Tibial nerve (tissue), 4 donors: ENCODE measurements at regions not wholly inside any gene's neighbourhood (a gene's known extent, or its start where the extent isn't known, plus 50 kb on each side); places are given as distances from the start of the nearest gene placed in this dataset.

Experiments used
- DNase-seq, 2 donors: peaks; one replicate each; pipeline ENCODE4 v3.0.0-alpha.2; 2019; ENCODE audit warnings: low spot score in 2 of 2
- H3K27ac ChIP-seq, 4 donors: fragments of 200-600 bp; sonication (generic) in 3 of 4; one replicate each; pipeline ENCODE4 v1.5.1; 2017 to 2019; ENCODE audit warnings: mild to moderate bottlenecking in 1 of 4
- H3K27me3 ChIP-seq, 2 donors: fragments of 200-600 bp; sonication (generic) in 1 of 2; one replicate each; pipeline versions ENCODE4 v1.5.1 to v1.6.0; 2017 to 2019
- H3K36me3 ChIP-seq, 3 donors: fragments of 200-600 bp; sonication (generic); one replicate each; pipeline ENCODE4 v1.5.1; 2018 to 2019
- H3K4me1 ChIP-seq, 4 donors: fragments of 200-600 bp; sonication (generic) in 3 of 4; one replicate each; pipeline ENCODE4 v1.5.1; 2017 to 2019
- H3K4me3 ChIP-seq, 4 donors: fragments of 200-600 bp; sonication (generic) in 3 of 4; one replicate each; pipeline ENCODE4 v1.5.1; 2017 to 2019; ENCODE audit warnings: mild to moderate bottlenecking in 1 of 4, moderate library complexity in 1 of 4
- H3K9me3 ChIP-seq, 4 donors: fragments of 200-600 bp; sonication (generic) in 3 of 4; one replicate each; pipeline ENCODE4 v1.5.1; 2017 to 2019
- EP300 ChIP-seq, 2 donors: sonication (generic); formaldehyde crosslinking; IDR thresholded peaks; one replicate each; pipeline ENCODE4 v1.6.1; 2017; ENCODE audit warnings: antibody characterized with exemption in 2 of 2, mild to moderate bottlenecking in 1 of 2
- POLR2A ChIP-seq, 2 donors: fragments of 450-650 bp; IDR thresholded peaks; one replicate each; pipeline ENCODE4 v1.6.1; 2017; ENCODE audit warnings: antibody characterized with exemption in 2 of 2, mild to moderate bottlenecking in 2 of 2, moderate library complexity in 2 of 2
- WGBS, 2 donors: methylation state at CpG; one replicate each; pipeline ENCODE4 v1.1.5; 2018; 5-methylcytosine and 5-hydroxymethylcytosine counted together
- TF ChIP-seq, protein P1 (sequence below), 5 experiments: fragments of 200-600 bp in 3 of 5; fragments of 450-650 bp in 2 of 5; sonication (generic) in 3 of 5; IDR thresholded peaks; one replicate each; pipeline ENCODE4 v1.5.1; 2016 to 2019; ENCODE audit warnings: antibody characterized with exemption in 5 of 5, mild to moderate bottlenecking in 3 of 5, moderate library complexity in 2 of 5

DNA sequence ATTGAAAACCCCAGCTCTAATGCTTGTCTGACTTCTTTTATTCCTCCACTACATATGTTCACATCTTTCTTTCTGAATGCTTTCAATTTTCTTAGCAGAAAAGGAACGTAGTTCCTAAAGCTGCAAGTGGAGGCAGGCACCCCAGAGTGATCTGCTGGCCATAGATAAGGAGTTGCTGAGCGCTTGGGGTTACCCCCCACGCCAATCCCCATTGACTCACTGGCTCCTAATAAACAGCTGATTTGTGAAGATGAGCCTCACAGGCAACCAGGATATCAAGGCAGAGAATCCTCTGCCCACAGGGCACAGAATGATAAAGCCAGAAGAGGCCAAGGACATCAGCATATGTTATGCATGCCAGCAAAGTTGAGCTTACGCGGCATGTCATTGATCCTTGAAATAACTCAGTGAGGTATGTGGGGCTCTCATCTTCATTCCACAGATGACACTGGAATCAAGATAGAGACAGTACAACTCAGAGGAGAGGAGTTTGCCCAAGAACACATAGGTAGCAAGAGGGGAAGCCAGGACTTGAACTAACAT, 129.1 kb upstream of the PTPRT start:
- TF ChIP-seq POLR2A (IDR thresholded peaks at IDR 0.05) (no peak), EP300 (IDR thresholded peaks at IDR 0.05) (no peak)
- TF ChIP-seq, protein P1, sequence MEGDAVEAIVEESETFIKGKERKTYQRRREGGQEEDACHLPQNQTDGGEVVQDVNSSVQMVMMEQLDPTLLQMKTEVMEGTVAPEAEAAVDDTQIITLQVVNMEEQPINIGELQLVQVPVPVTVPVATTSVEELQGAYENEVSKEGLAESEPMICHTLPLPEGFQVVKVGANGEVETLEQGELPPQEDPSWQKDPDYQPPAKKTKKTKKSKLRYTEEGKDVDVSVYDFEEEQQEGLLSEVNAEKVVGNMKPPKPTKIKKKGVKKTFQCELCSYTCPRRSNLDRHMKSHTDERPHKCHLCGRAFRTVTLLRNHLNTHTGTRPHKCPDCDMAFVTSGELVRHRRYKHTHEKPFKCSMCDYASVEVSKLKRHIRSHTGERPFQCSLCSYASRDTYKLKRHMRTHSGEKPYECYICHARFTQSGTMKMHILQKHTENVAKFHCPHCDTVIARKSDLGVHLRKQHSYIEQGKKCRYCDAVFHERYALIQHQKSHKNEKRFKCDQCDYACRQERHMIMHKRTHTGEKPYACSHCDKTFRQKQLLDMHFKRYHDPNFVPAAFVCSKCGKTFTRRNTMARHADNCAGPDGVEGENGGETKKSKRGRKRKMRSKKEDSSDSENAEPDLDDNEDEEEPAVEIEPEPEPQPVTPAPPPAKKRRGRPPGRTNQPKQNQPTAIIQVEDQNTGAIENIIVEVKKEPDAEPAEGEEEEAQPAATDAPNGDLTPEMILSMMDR (IDR thresholded peaks at IDR 0.05) = no peak
- Histone ChIP-seq H3K36me3 (no peaks in the 10 kb centered on the region), H3K4me3 (no peak overlapping the region), H3K27ac (no peak overlapping the region), H3K4me1 (no peaks in the 10 kb centered on the region), H3K9me3 (peaks cover 0 to 9% (median 0%) of the 10 kb centered on the region in 4 donors), H3K27me3 (no peaks in the 10 kb centered on the region)
- DNase-seq = no peak
- 51 to 72% methylated on average over 5 of the region's 5 CpGs for WGBS, 2 donors

DNA sequence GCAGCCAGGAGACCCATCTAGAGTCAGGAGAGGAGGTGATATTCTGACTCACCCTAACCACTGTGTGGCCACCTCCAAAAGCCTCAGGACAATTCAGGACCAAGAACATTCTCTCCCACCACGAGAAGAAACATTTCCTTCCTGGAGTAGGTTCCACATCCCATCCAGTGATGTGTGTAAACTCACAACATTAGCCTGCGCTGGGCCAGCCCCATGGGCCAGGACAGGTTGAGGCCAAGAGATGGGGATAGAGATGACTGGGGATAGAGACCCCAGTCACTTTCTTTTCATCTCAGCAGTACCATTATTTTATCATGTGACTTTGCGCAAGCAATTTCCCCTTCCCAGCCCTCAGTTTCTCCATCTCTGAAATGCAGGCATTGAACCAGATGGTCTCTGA, 126.6 kb upstream of the PTPRT start:
- H3K36me3 ChIP-seq = no peaks in the 10 kb centered on the region
- TF ChIP-seq EP300 (IDR thresholded peaks at IDR 0.05) (no peak), POLR2A (IDR thresholded peaks at IDR 0.05) (no peak)
- TF ChIP-seq, protein P1 (IDR thresholded peaks at IDR 0.05) = no peak
- no peak for DNase-seq
- H3K4me1 ChIP-seq = no peaks in the 10 kb centered on the region
- H3K9me3 ChIP-seq = peaks cover 0 to 4% (median 0%) of the 10 kb centered on the region in 4 donors
- no peak overlapping the region for H3K27ac ChIP-seq
- no peaks in the 10 kb centered on the region for H3K27me3 ChIP-seq
- no peak overlapping the region for H3K4me3 ChIP-seq
- 81 to 85% methylated on average over 3 of the region's 3 CpGs for WGBS, 2 donors

DNA sequence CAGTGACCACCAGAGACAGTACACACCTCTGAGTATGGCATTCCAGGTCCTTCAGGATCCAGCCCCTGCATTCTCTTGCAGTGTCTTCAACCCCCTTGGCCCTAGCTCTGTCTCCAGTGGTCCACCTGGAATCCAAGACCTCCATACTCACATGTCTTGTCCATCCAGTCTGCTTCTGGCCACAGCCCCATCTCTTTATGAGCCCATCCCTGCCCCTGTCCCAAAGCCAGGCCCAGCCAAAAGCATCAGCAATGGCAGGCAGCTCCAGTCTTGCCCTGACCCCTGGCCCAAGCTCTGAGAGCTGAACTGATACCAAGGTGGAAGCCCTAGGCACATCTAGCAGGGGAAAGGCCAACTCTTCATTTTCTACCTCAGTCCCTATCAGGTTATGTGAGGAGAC, 119.6 kb upstream of the PTPRT start:
- H3K36me3 ChIP-seq = no peaks in the 10 kb centered on the region
- no peak for DNase-seq
- no peaks in the 10 kb centered on the region for H3K27me3 ChIP-seq
- TF ChIP-seq EP300 (IDR thresholded peaks at IDR 0.05) = no peak
- TF ChIP-seq, protein P1 (IDR thresholded peaks at IDR 0.05) = no peak
- TF ChIP-seq POLR2A (IDR thresholded peaks at IDR 0.05) = no peak
- peaks cover 0 to 6% (median 0%) of the 10 kb centered on the region in 4 donors for H3K9me3 ChIP-seq
- no peaks in the 10 kb centered on the region for H3K4me1 ChIP-seq
- no peak overlapping the region for H3K4me3 ChIP-seq
- H3K27ac ChIP-seq = no peak overlapping the region

DNA sequence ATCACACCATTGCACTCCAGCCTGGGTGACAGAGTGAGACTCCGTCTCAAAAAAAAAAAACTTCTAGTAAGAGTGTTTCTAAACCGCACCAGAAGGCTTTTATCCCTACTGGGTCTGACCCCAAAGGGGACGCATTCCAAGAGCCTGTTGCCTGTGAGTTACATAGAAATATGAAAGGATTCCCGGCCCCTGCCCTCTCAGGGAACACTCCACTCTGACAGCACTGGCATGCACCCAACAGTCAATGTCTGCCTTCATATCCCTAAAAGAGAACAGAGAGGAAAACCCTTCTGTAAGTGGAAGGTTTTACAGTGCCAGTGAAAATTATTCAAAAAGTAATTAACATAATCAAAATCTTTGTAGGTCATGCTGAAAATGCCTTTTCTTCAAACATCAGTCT, 117.1 kb upstream of the PTPRT start:
- Histone ChIP-seq H3K4me3 (no peak overlapping the region), H3K27me3 (no peaks in the 10 kb centered on the region), H3K27ac (no peak overlapping the region), H3K9me3 (peaks cover 0 to 6% (median 0%) of the 10 kb centered on the region in 4 donors), H3K36me3 (no peaks in the 10 kb centered on the region), H3K4me1 (no peaks in the 10 kb centered on the region)
- 59 to 70% methylated on average over 4 of the region's 4 CpGs for WGBS, 2 donors
- TF ChIP-seq POLR2A (IDR thresholded peaks at IDR 0.05) = no peak
- TF ChIP-seq, protein P1 (IDR thresholded peaks at IDR 0.05) = no peak
- TF ChIP-seq EP300 (IDR thresholded peaks at IDR 0.05) = no peak
- DNase-seq = no peak

DNA sequence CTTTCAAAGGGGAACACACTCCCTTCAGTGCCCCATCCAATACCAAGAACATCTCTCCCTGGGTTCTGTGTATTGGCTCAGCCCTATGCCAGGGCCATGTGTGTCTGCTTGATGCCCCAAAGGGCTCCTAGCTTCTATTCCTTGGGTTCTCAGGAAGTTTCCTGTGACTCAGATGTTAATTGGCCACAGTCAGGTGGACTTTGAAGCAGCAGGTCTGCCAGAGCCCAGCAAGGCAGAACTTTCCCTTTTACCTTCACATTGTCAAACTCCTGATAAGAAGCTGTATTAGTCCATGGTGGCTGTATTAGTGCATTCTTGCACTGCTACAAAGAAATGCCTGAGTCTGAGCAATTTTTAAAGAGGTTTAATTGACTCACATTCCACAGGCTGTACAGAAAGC, 116.0 kb upstream of the PTPRT start:
- Histone ChIP-seq H3K27me3 (no peaks in the 10 kb centered on the region), H3K36me3 (no peaks in the 10 kb centered on the region), H3K27ac (no peak overlapping the region), H3K4me3 (no peak overlapping the region), H3K9me3 (peaks cover 0 to 6% (median 0%) of the 10 kb centered on the region in 4 donors), H3K4me1 (no peaks in the 10 kb centered on the region)
- TF ChIP-seq, protein P1 (IDR thresholded peaks at IDR 0.05) = no peak
- TF ChIP-seq EP300 (IDR thresholded peaks at IDR 0.05) = no peak
- TF ChIP-seq POLR2A (IDR thresholded peaks at IDR 0.05) = no peak
- DNase-seq = no peak
